Chondrocyte (in vitro differentiated cells): ENCODE measurements at regions not wholly inside any gene's neighbourhood (a gene's known extent, or its start where the extent isn't known, plus 50 kb on each side); places are given as distances from the start of the nearest gene placed in this dataset.
A peak's percentile ranks its signal among the peaks of the same experiment; 100 is the strongest.

Experiments used
- DNase-seq: peaks from one replicate; pipeline ENCODE4 v3.0.0; 2021; ENCODE audit warnings: mixed read lengths, low spot score
- H3K27ac Mint-ChIP-seq: one replicate; pipeline ENCODE4 v1.8.0; 2021; ENCODE audit warnings: mild to moderate bottlenecking, moderate library complexity, mixed read lengths; ENCODE audit not compliant: unreplicated experiment
- H3K27me3 Mint-ChIP-seq: 2 replicates; pipeline ENCODE4 v1.8.0; 2021; ENCODE audit warnings: low read depth, mixed read lengths
- H3K36me3 Mint-ChIP-seq: 2 replicates; pipeline ENCODE4 v1.8.0; 2021; ENCODE audit warnings: low read depth, mixed read lengths
- H3K4me1 Mint-ChIP-seq: 2 replicates; pipeline ENCODE4 v1.8.0; 2021; ENCODE audit warnings: low read depth, mild to moderate bottlenecking, mixed read lengths
- H3K4me3 Mint-ChIP-seq: one replicate; pipeline ENCODE4 v1.8.0; 2021; ENCODE audit warnings: mild to moderate bottlenecking, moderate library complexity, mixed read lengths; ENCODE audit not compliant: unreplicated experiment
- H3K9me3 Mint-ChIP-seq: 2 replicates; pipeline ENCODE4 v1.8.0; 2021; ENCODE audit warnings: low read depth, mixed read lengths
- TF ChIP-seq, protein P1 (sequence below): fragments of 200-600 bp; sonication (generic); IDR thresholded peaks from 2 replicates; pipeline ENCODE4 v1.5.0; 2021; ENCODE audit warnings: antibody characterized with exemption, mild to moderate bottlenecking, moderate library complexity

DNA sequence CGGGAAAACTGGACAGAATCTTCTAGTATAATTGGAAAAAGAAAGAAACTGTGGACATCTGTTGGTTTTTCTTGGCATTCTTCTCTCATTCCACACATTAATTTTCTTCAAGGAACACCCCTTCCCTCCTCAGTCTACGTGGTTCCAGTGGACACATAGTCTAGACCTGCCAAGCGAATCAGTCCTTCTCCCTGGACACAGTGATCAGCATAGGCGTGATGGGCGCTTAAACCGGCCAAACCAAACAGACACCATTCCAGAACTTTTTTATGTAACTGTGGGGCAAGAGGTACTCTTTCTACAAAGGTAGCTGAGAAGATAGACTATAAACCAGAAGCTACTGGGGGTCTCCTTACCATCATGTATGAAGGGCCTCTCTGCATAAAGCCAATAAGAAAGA is 121.8 kb upstream of the COX10 start:
- DNase-seq, result no peak
- Mint-ChIP-seq H3K27ac (peak overlapping the region; percentile 85), H3K9me3 (no peaks in the 10 kb centered on the region), H3K27me3 (no peaks in the 10 kb centered on the region), H3K4me1 (peaks cover 22% of the 10 kb centered on the region), H3K36me3 (no peaks in the 10 kb centered on the region), H3K4me3 (peak overlapping the region; percentile 1)
- TF ChIP-seq, protein P1, sequence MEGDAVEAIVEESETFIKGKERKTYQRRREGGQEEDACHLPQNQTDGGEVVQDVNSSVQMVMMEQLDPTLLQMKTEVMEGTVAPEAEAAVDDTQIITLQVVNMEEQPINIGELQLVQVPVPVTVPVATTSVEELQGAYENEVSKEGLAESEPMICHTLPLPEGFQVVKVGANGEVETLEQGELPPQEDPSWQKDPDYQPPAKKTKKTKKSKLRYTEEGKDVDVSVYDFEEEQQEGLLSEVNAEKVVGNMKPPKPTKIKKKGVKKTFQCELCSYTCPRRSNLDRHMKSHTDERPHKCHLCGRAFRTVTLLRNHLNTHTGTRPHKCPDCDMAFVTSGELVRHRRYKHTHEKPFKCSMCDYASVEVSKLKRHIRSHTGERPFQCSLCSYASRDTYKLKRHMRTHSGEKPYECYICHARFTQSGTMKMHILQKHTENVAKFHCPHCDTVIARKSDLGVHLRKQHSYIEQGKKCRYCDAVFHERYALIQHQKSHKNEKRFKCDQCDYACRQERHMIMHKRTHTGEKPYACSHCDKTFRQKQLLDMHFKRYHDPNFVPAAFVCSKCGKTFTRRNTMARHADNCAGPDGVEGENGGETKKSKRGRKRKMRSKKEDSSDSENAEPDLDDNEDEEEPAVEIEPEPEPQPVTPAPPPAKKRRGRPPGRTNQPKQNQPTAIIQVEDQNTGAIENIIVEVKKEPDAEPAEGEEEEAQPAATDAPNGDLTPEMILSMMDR, result no peak

DNA sequence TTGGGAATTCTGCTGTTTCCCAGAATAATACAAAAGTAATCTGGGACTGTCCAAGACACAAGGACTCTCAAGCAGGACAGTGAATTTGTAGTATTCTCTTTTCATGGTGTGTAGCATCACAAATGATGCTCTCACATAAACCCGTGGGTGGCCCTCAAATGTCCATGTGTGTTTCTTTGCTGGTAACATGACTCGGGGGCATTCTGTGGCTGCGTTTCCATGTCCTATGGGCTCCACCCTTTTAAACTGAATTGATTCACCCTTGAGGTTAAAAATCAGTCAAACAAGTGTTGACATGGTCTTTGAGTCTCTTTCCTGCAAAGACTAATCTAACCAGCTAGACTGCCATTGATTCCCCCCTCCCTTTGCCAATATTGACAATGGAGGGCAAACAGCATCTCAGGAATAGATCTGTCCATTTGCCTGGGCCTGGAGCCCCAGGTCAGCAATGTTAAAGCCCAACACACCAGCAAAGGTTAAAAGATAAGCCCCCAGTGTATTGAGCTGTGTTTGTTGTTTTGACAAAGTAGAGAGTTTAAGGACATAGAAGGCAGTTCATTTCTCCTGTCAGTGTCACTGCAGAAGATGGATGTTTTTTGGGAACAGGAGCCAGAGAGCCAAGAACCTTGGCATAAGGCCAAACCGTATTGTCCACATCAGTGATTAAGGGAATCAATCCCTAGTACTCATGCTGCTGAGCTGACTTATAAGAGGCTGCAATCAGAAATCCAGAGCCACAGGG is 117.1 kb upstream of the COX10 start:
- Mint-ChIP-seq H3K36me3 (no peaks in the 10 kb centered on the region), H3K27ac (no peak overlapping the region)

DNA sequence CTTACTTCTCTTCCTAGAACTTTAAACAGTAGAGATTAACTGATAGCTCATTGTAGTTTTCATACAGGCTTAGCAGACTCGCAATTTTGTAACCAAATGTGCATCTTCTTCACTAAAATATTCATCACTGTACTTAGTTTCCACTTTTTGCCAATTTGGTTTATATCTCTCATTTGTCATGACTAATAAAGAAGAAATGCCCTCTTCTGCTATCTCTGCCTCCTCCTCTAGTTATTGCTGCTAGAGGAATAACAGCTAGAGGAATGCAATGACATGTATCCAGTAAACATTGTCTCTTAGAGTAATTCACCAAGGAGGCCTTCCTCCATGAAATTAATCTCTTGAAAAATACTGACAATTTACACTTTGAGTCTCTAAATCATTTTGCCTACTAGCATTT is 115.5 kb upstream of the COX10 start:
- Mint-ChIP-seq H3K27me3 (no peaks in the 10 kb centered on the region), H3K9me3 (no peaks in the 10 kb centered on the region), H3K27ac (no peak overlapping the region), H3K4me1 (peaks cover 13% of the 10 kb centered on the region), H3K36me3 (no peaks in the 10 kb centered on the region), H3K4me3 (no peak overlapping the region)
- no peak for DNase-seq
- TF ChIP-seq, protein P1, result no peak

More for the DNA sequence above, 117.1 kb upstream of the COX10 start:
- Mint-ChIP-seq H3K4me1 (peaks cover 16% of the 10 kb centered on the region), H3K4me3 (no peak overlapping the region), H3K9me3 (no peaks in the 10 kb centered on the region), H3K27me3 (no peaks in the 10 kb centered on the region)
- TF ChIP-seq, protein P1, result no peak
- DNase-seq, result no peak

DNA sequence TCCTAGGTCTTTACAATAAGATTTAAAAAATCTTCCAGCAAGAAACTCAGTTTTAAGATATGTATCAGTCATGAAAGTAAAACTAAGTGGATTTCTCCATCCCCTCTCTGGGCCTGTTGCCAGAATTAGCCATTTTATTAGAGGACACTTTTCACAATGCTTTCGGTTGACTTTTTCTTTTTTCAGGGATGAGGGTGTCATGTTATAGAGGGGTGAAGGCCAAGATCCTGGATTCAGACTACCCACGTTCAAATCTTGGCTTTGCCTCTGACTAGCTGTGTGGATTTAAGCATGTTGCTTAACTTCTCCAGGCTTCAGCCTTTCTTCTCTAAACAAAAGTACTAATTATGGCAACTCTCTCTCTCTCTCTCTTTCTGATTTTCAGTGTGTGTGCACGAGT is 111.7 kb upstream of the COX10 start:
- H3K36me3 Mint-ChIP-seq, result no peaks in the 10 kb centered on the region
- DNase-seq, result no peak
- H3K9me3 Mint-ChIP-seq, result peaks cover under 1% of the 10 kb centered on the region
- no peak overlapping the region for H3K4me3 Mint-ChIP-seq
- H3K27me3 Mint-ChIP-seq, result no peaks in the 10 kb centered on the region
- TF ChIP-seq, protein P1, result no peak
- peaks cover 13% of the 10 kb centered on the region for H3K4me1 Mint-ChIP-seq
- H3K27ac Mint-ChIP-seq, result no peak overlapping the region

DNA sequence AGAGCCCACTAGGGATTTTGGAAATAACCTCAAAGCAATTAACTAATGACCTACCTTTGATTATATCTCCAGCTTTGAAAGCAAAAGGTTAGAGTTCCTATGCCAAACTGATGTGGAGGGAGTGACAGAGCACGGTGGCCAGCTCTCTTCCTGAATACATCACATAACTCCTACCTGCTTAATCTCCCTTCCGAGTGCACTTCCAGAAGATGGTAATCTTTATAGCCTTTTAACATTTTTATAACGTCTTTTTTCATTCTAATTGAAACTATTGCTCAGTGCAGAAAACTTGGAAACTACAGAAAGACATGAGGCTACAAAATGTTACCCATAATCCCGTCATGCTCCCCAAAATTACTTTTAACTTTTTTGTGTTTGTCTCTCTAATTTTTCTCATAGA is 110.5 kb upstream of the COX10 start:
- TF ChIP-seq, protein P1, result no peak
- no peak overlapping the region for H3K27ac Mint-ChIP-seq
- H3K36me3 Mint-ChIP-seq, result no peaks in the 10 kb centered on the region
- H3K27me3 Mint-ChIP-seq, result no peaks in the 10 kb centered on the region
- peaks cover 8% of the 10 kb centered on the region for H3K4me1 Mint-ChIP-seq
- no peak for DNase-seq
- H3K9me3 Mint-ChIP-seq, result peaks cover 4% of the 10 kb centered on the region
- H3K4me3 Mint-ChIP-seq, result no peak overlapping the region
